Endothelial cell of umbilical vein (primary cell): ENCODE measurements at regions not wholly inside any gene's neighbourhood (a gene's known extent, or its start where the extent isn't known, plus 50 kb on each side); places are given as distances from the start of the nearest gene placed in this dataset.

Experiments used
- CTCF ChIP-seq, 2 donors: IDR thresholded peaks; 1 replicate in 1 of 2; 2 replicates in 1 of 2; pipeline ENCODE4 v1.5.1; 2011; ENCODE audit warnings: low read length in 2 of 2, mild to moderate bottlenecking in 2 of 2, moderate library complexity in 2 of 2, control low read depth in 1 of 2, inconsistent platforms in 1 of 2, low read depth in 1 of 2; ENCODE audit not compliant: insufficient read depth in 1 of 2; ENCODE audit errors: extremely low read depth in 1 of 2
- MAX ChIP-seq: IDR thresholded peaks from 2 replicates; pipeline ENCODE4 v1.6.1; 2011; ENCODE audit not compliant: insufficient read depth, insufficient read length
- MYC ChIP-seq: IDR thresholded peaks from one replicate; pipeline ENCODE4 v1.6.1; 2011; ENCODE audit warnings: mild to moderate bottlenecking, low read depth, low read length
- POLR2A ChIP-seq: IDR thresholded peaks from 2 replicates; pipeline ENCODE4 v1.6.1; 2012; ENCODE audit warnings: low read depth, mild to moderate bottlenecking, control low read depth, low read length
- POLR2AphosphoS5 ChIP-seq: IDR thresholded peaks from 2 replicates; pipeline ENCODE4 v1.6.1; 2012; ENCODE audit warnings: low read depth, mild to moderate bottlenecking, control low read depth, low read length, moderate library complexity; ENCODE audit not compliant: insufficient read depth

- TF ChIP-seq MYC (no peak), POLR2A (no peak), CTCF (IDR thresholded peaks at IDR 0.05; ENCODE audit: extremely low read depth in 1 of 2, insufficient read depth in 1 of 2, low read depth in 1 of 2, low read length in 2 of 2) (no peak), MAX (no peak), POLR2AphosphoS5 (no peak)
Observed at GRCh38 chr12:74619884-74620283, 82.2 kb downstream of the ATXN7L3B start.
